GM12878 (cell line): ENCODE measurements at regions not wholly inside any gene's neighbourhood (a gene's known extent, or its start where the extent isn't known, plus 50 kb on each side); places are given as distances from the start of the nearest gene placed in this dataset.

Source experiments
- ATAC-seq: fragments of 200-7000 bp; cut with Tn5 transposase; 3 replicates; pipeline ENCODE4 v1.9.1; 2020; ENCODE audit warnings: mild to moderate bottlenecking, moderate library complexity
- BruUV-seq: library from RNA; stranded (reverse); fragments of 400-500 nt; replicated peaks from 2 replicates; lab custom pipeline; 2021; lab: Mats Ljungman, UMichigan
- CTCF ChIA-PET: fragments of 300-600 bp; sonication (Branson Sonifier 250); formaldehyde crosslinking; extraction: SDS; loops from one replicate; lab custom pipeline; 2021; ENCODE audit warnings: inconsistent platforms; lab: Yijun Ruan, JAX
- POLR2A ChIA-PET: fragments of 350-600 bp; formaldehyde crosslinking; extraction: SDS; loops from one replicate; lab custom pipeline; 2021; ENCODE audit warnings: inconsistent platforms; lab: Charles Lee
- RAD21 ChIA-PET: fragments of 300-600 bp; sonication (Branson Sonifier 250); formaldehyde crosslinking; loops from one replicate; lab custom pipeline; 2023; ENCODE audit warnings: antibody characterized with exemption; ENCODE audit not compliant: unreplicated experiment; lab: Charles Lee
- SMC1A ChIA-PET: fragments of 300-600 bp; sonication (Branson Sonifier 250); formaldehyde crosslinking; loops from one replicate; lab custom pipeline; 2023; ENCODE audit not compliant: unreplicated experiment, uncharacterized antibody; lab: Charles Lee
- DNase-seq: peaks from one replicate; pipeline ENCODE4 v3.0.0-alpha.2; 2011; ENCODE audit warnings: low read depth, low spot score
- FAIRE-seq: peaks from 3 replicates; lab custom pipeline; 2011; peaks lifted over from hg19 to GRCh38; lab: Jason Lieb, UNC
- H2AFZ ChIP-seq: 2 replicates; pipeline ENCODE4 v1.6.0; 2011; ENCODE audit warnings: low read depth, low read length, control low read depth; ENCODE audit not compliant: control insufficient read depth
- H3K27ac ChIP-seq: 2 replicates; pipeline ENCODE4 v1.5.1; 2011; ENCODE audit warnings: control low read depth; ENCODE audit not compliant: control insufficient read depth, insufficient read depth
- H3K27me3 ChIP-seq, 2 experiments: replicated peaks in 1 of 2; 2 replicates each; pipeline versions ENCODE4 v1.6.0 to v1.6.1; 2011; ENCODE audit warnings: low read length in 1 of 2; ENCODE audit not compliant: control insufficient read depth in 2 of 2, insufficient read depth in 2 of 2
- H3K36me3 ChIP-seq, 2 experiments: 2 replicates each; pipeline ENCODE4 v1.5.1; 2011; ENCODE audit warnings: low read length in 1 of 2; ENCODE audit not compliant: control insufficient read depth in 2 of 2, insufficient read depth in 2 of 2
- H3K4me1 ChIP-seq: 2 replicates; pipeline ENCODE4 v1.6.1; 2011; ENCODE audit warnings: mild to moderate bottlenecking, low read length, moderate library complexity, mixed read lengths; ENCODE audit not compliant: control insufficient read depth, insufficient read depth
- H3K4me2 ChIP-seq: 2 replicates; pipeline ENCODE4 v1.6.0; 2011; ENCODE audit warnings: control low read depth; ENCODE audit not compliant: control insufficient read depth, insufficient read depth
- H3K4me3 ChIP-seq: fragments of 200-600 bp; sonication (generic); 2 replicates; pipeline ENCODE4 v1.5.1; 2016
- H3K79me2 ChIP-seq: 2 replicates; pipeline ENCODE4 v1.6.0; 2011; ENCODE audit warnings: low read length; ENCODE audit not compliant: control insufficient read depth, insufficient read depth
- H3K9ac ChIP-seq: 2 replicates; pipeline ENCODE4 v1.8.0; 2011; ENCODE audit warnings: low read length, control low read depth, mixed read lengths; ENCODE audit not compliant: control insufficient read depth, insufficient read depth
- H3K9me3 ChIP-seq: replicated peaks from 3 replicates; pipeline ENCODE4 v1.5.1; 2011; ENCODE audit warnings: mild to moderate bottlenecking, low read length; ENCODE audit not compliant: control insufficient read depth, insufficient read depth
- H4K20me1 ChIP-seq: 2 replicates; pipeline ENCODE4 v1.6.0; 2011; ENCODE audit not compliant: control insufficient read depth, insufficient read depth
- BHLHE40 ChIP-seq, 2 experiments: fragments of 450-650 bp in 1 of 2; IDR thresholded peaks; 2 replicates each; pipeline ENCODE4 v1.6.1; 2011 to 2017; ENCODE audit warnings: low read depth in 2 of 2, borderline replicate concordance in 1 of 2, improper control_type of control experiment in 1 of 2, low read length in 1 of 2, mild to moderate bottlenecking in 1 of 2
- CBFB ChIP-seq: IDR thresholded peaks from 2 replicates; pipeline ENCODE4 v1.6.1; 2016; ENCODE audit warnings: antibody characterized with exemption, low read depth
- ETV6 ChIP-seq, 2 experiments: fragments of 450-650 bp in 1 of 2; IDR thresholded peaks in 1 of 2; conservative IDR thresholded peaks in 1 of 2; 2 replicates each; pipeline ENCODE4 v1.6.1; 2014; ENCODE audit warnings: antibody characterized with exemption in 1 of 2, borderline replicate concordance in 1 of 2, low read depth in 1 of 2, mild to moderate bottlenecking in 1 of 2, moderate library complexity in 1 of 2
- IKZF2 ChIP-seq, 2 experiments: fragments of 450-650 bp; IDR thresholded peaks; 2 replicates each; pipeline ENCODE4 v1.6.1; 2017; ENCODE audit warnings: mild to moderate bottlenecking in 2 of 2, moderate library complexity in 2 of 2
- KAT2A ChIP-seq: conservative IDR thresholded peaks from 2 replicates; pipeline ENCODE4 v1.6.1; 2011; ENCODE audit warnings: low read depth, low read length; ENCODE audit not compliant: control insufficient read depth
- MLLT1 ChIP-seq: fragments of 450-650 bp; IDR thresholded peaks from 2 replicates; pipeline ENCODE4 v1.6.1; 2016; ENCODE audit warnings: mild to moderate bottlenecking
- PAX5 ChIP-seq: IDR thresholded peaks from 2 replicates; pipeline ENCODE4 v1.6.1; 2011; ENCODE audit warnings: low read depth, low read length, borderline replicate concordance
- PBX3 ChIP-seq: IDR thresholded peaks from 2 replicates; pipeline ENCODE4 v1.6.1; 2011; ENCODE audit warnings: mild to moderate bottlenecking, low read depth, low read length, moderate library complexity; ENCODE audit not compliant: insufficient replicate concordance
- RAD21 ChIP-seq: IDR thresholded peaks from 2 replicates; pipeline ENCODE4 v1.6.1; 2011; ENCODE audit warnings: mild to moderate bottlenecking, low read depth, low read length, moderate library complexity; ENCODE audit not compliant: insufficient read depth
- RBBP5 ChIP-seq: fragments of 200-600 bp; sonication (generic); conservative IDR thresholded peaks from 2 replicates; pipeline ENCODE4 v1.6.1; 2016
- RUNX3 ChIP-seq: IDR thresholded peaks from 2 replicates; pipeline ENCODE4 v1.6.1; 2012; ENCODE audit warnings: low read length, inconsistent platforms
- SP1 ChIP-seq: IDR thresholded peaks from one replicate; pipeline ENCODE4 v1.6.1; 2011; ENCODE audit warnings: low read depth, low read length
- SREBF1 ChIP-seq: IDR thresholded peaks from 2 replicates; pipeline ENCODE4 v1.6.1; 2012; ENCODE audit warnings: mild to moderate bottlenecking, low read length
- SRF ChIP-seq, 2 experiments: IDR thresholded peaks; 2 replicates each; pipeline ENCODE4 v1.6.1; 2011; ENCODE audit warnings: low read depth in 2 of 2, low read length in 2 of 2, mild to moderate bottlenecking in 1 of 2, moderate library complexity in 1 of 2
- STAT1 ChIP-seq: fragments of 450-650 bp; conservative IDR thresholded peaks from 2 replicates; pipeline ENCODE4 v1.6.1; 2014; ENCODE audit warnings: antibody characterized with exemption, mild to moderate bottlenecking
- TAF1 ChIP-seq: IDR thresholded peaks from 2 replicates; pipeline ENCODE4 v1.6.1; 2011; ENCODE audit warnings: mild to moderate bottlenecking, low read depth, low read length, borderline replicate concordance
- ZBED1 ChIP-seq: IDR thresholded peaks from 2 replicates; pipeline ENCODE4 v1.6.1; 2016; ENCODE audit warnings: borderline replicate concordance
- ZBTB11 ChIP-seq: fragments of 450-650 bp; formaldehyde crosslinking; IDR thresholded peaks from 2 replicates; pipeline ENCODE4 v1.5.0; 2022; ENCODE audit warnings: mild to moderate bottlenecking, missing genetic modification characterization
- ZSCAN29 ChIP-seq: fragments of 450-650 bp; IDR thresholded peaks from 2 replicates; pipeline ENCODE4 v1.6.1; 2017; ENCODE audit warnings: mild to moderate bottlenecking, moderate library complexity
- WGBS: methylation state at CpG from one replicate; pipeline ENCODE4 v1.1.6; 2016; ENCODE audit warnings: low lambda C conversion rate; ENCODE audit not compliant: insufficient replicate concordance, insufficient coverage; ENCODE audit errors: missing lambda C conversion rate; 5-methylcytosine and 5-hydroxymethylcytosine counted together
- in situ Hi-C: fragments of 300-500 bp; cut with MboI; formaldehyde crosslinking; loops from 9 replicates; pipeline ENCODE4 v1.14.3; 2018; ENCODE audit warnings: mixed read lengths
- intact Hi-C: fragments of 100-400 bp; cut with micrococcal nuclease; formaldehyde crosslinking; loops from one replicate; pipeline ENCODE4 v1.14.2; 2022; ENCODE audit not compliant: unreplicated experiment

- ChIA-PET SMC1A (no interaction called here), RAD21 (no interaction called here), POLR2A (no interaction called here), CTCF (no interaction called here)
- Histone ChIP-seq H3K27me3 (no peaks in the 10 kb centered on the region), H3K4me2 (no peak overlapping the region), H3K4me3 (no peak overlapping the region), H3K4me1 (no peaks in the 10 kb centered on the region)
- in situ Hi-C loops: no loop called here
- DNase-seq (no peak), FAIRE-seq (no peak), ATAC-seq (no peak)
- TF ChIP-seq IKZF2 (IDR thresholded peaks at IDR 0.05): no peak
- no peak for TF ChIP-seq MLLT1
- TF ChIP-seq SP1: no peak
- TF ChIP-seq RAD21: no peak
- TF ChIP-seq STAT1: no peak
- TF ChIP-seq RBBP5: no peak
- TF ChIP-seq ZSCAN29: no peak
- no peak for TF ChIP-seq SREBF1
- no peak for TF ChIP-seq CBFB
- TF ChIP-seq RUNX3: no peak
- TF ChIP-seq PBX3: no peak
- no peak for TF ChIP-seq PAX5
- TF ChIP-seq ZBTB11 (CRISPR knock-in tag): no peak
- no peak for TF ChIP-seq BHLHE40 (IDR thresholded peaks at IDR 0.05; ENCODE audit: borderline replicate concordance in 1 of 2, low read depth in 2 of 2, low read length in 1 of 2)
- no peak for TF ChIP-seq ZBED1
- no peak for TF ChIP-seq KAT2A
- TF ChIP-seq ETV6 (conservative IDR thresholded peaks at IDR 0.05 in 1 of 2, IDR thresholded peaks at IDR 0.05 in 1 of 2; ENCODE audit: borderline replicate concordance in 1 of 2, low read depth in 1 of 2): no peak
- TF ChIP-seq TAF1: no peak
- no peak for TF ChIP-seq SRF (IDR thresholded peaks at IDR 0.05; ENCODE audit: low read depth in 2 of 2, low read length in 2 of 2)
- TF ChIP-seq, all 136 proteins: peak for 0
- Histone ChIP-seq H3K79me2 (no peaks in the 10 kb centered on the region), H4K20me1 (no peaks in the 10 kb centered on the region), H3K9ac (no peak overlapping the region), H3K36me3 (no peaks in the 10 kb centered on the region), H3K27ac (no peak overlapping the region), H2AFZ (no peak overlapping the region), H3K9me3 (no peaks in the 10 kb centered on the region)
- intact Hi-C loops: no loop called here
- 50% methylated on average over 8 of the region's 8 CpGs for WGBS
- BruUV-seq: no TSS peak
Observed at GRCh38 chr5:62084391-62084790, 221.6 kb upstream of the KIF2A start.
